ENCODE measurements at regions not wholly inside any gene's neighbourhood (a gene's known extent, or its start where the extent isn't known, plus 50 kb on each side); places are given as distances from the start of the nearest gene placed in this dataset.

DNA sequence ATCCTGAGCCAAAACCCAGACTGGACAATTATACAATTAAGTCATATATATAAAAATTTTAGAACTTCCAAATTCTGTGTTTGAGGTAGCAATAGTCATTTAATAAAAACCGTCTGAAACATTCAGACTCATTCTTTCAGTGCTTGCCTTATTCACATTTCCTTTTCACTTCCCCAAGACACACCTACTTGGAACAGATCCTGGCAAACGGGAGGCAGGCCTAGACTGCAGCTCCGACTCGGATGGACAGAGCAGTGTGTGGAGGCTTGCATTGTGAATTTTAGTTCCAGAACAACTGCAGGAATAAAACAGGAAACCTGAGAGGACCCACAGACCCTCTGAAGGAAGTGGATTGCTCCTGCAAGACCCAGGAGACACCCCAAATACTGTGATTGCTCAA is 341.4 kb downstream of the CNTN3 start:
- Histone ChIP-seq H3K4me1 (ENCODE audit: insufficient read depth, low read length) (no peaks in the 10 kb centered on the region), H3K27me3 (ENCODE audit: control insufficient read depth in 1 of 2, insufficient read depth in 2 of 2, low read length in 2 of 2) (no peaks in the 10 kb centered on the region), H3K9ac (ENCODE audit: low read length) (no peak overlapping the region), H3K4me3 (ENCODE audit: low read depth in 1 of 2, low read length in 2 of 2) (no peak overlapping the region), H3K27ac (ENCODE audit: low read depth, low read length) (no peak overlapping the region), H3K36me3 (ENCODE audit: insufficient read depth, low read length) (no peaks in the 10 kb centered on the region), H3K9me3 (ENCODE audit: low read length) (no peaks in the 10 kb centered on the region)

- Histone ChIP-seq H3K4me3 (ENCODE audit: low read depth in 1 of 2, low read length in 2 of 2) (no peak overlapping the region), H3K9ac (ENCODE audit: low read length) (no peak overlapping the region), H3K36me3 (ENCODE audit: insufficient read depth, low read length) (no peaks in the 10 kb centered on the region), H3K27ac (ENCODE audit: low read depth, low read length) (no peak overlapping the region), H3K4me1 (ENCODE audit: insufficient read depth, low read length) (no peaks in the 10 kb centered on the region), H3K9me3 (ENCODE audit: low read length) (no peaks in the 10 kb centered on the region), H3K27me3 (ENCODE audit: control insufficient read depth in 1 of 2, insufficient read depth in 2 of 2, low read length in 2 of 2) (no peaks in the 10 kb centered on the region)
These were observed 342.9 kb downstream of the CNTN3 start for GRCh38 chr3:74271541-74271940.

GRCh38 chr3:74269689-74270088 is 344.8 kb downstream of the CNTN3 start:
- no peak overlapping the region for H3K9ac ChIP-seq (ENCODE audit: low read length)
- H3K4me3 ChIP-seq (ENCODE audit: low read depth in 1 of 2, low read length in 2 of 2) = no peak overlapping the region
- H3K36me3 ChIP-seq (ENCODE audit: insufficient read depth, low read length) = no peaks in the 10 kb centered on the region
- no peaks in the 10 kb centered on the region for H3K27me3 ChIP-seq (ENCODE audit: control insufficient read depth in 1 of 2, insufficient read depth in 2 of 2, low read length in 2 of 2)
- H3K4me1 ChIP-seq (ENCODE audit: insufficient read depth, low read length) = no peaks in the 10 kb centered on the region
- no peaks in the 10 kb centered on the region for H3K9me3 ChIP-seq (ENCODE audit: low read length)
- H3K27ac ChIP-seq (ENCODE audit: low read depth, low read length) = no peak overlapping the region

GRCh38 chr3:74268753-74269152 is 345.7 kb downstream of the CNTN3 start:
- no peak overlapping the region for H3K9ac ChIP-seq (ENCODE audit: low read length)
- no peaks in the 10 kb centered on the region for H3K36me3 ChIP-seq (ENCODE audit: insufficient read depth, low read length)
- H3K27ac ChIP-seq (ENCODE audit: low read depth, low read length) = no peak overlapping the region
- no peaks in the 10 kb centered on the region for H3K4me1 ChIP-seq (ENCODE audit: insufficient read depth, low read length)
- H3K4me3 ChIP-seq (ENCODE audit: low read depth in 1 of 2, low read length in 2 of 2) = no peak overlapping the region
- no peaks in the 10 kb centered on the region for H3K27me3 ChIP-seq (ENCODE audit: control insufficient read depth in 1 of 2, insufficient read depth in 2 of 2, low read length in 2 of 2)
- H3K9me3 ChIP-seq (ENCODE audit: low read length) = no peaks in the 10 kb centered on the region

DNA sequence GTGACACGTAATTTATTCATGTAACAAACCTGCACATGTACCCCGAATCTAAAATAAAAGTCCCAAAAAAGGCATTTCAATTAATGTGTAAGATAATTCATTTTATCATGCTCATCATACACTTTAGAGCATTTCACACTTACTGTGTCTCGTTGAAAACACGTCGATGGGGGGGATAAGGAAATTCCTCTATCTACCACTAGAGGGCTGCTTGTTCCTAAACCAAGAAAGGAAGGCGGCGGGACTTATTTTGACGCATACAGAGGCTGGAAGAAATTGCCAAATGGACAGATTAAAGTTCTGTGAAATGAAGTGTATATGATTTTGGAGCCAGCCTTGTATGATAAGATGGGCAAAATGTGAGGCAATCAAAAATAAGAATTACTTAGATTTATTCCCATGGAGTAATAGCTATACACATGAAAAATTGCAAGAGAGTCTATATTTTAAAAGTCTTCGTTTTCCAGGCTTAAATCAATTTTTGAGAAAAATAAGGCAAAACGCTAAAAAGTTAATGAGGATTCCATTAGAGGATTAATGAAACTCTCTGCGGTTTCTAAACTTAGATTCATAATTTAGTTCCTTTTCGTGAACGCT is 346.8 kb downstream of the CNTN3 start:
- Histone ChIP-seq H3K27ac (ENCODE audit: low read depth, low read length) (no peak overlapping the region), H3K36me3 (ENCODE audit: insufficient read depth, low read length) (no peaks in the 10 kb centered on the region), H3K9ac (ENCODE audit: low read length) (no peak overlapping the region), H3K27me3 (ENCODE audit: control insufficient read depth in 1 of 2, insufficient read depth in 2 of 2, low read length in 2 of 2) (no peaks in the 10 kb centered on the region), H3K4me1 (ENCODE audit: insufficient read depth, low read length) (no peaks in the 10 kb centered on the region), H3K9me3 (ENCODE audit: low read length) (no peaks in the 10 kb centered on the region), H3K4me3 (ENCODE audit: low read depth in 1 of 2, low read length in 2 of 2) (no peak overlapping the region)

DNA sequence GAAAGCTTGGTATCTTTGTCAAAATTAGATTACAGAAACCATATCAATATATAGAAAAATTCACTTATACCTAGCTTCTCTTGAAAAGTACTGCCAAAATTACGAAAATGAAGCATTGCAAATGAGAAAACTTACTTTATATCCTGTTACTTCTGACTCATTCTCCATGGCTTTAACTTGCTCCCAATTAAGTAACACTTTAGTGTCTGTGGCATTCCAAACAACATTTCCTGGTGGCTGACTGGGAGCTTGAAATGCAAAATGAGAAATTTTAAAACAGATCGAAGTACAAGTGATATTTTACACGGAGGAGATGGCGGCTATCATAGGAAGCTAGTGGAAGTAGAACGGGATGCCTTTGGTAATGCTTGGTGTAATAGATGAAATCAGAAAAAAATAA is 347.3 kb downstream of the CNTN3 start:
- Histone ChIP-seq H3K36me3 (ENCODE audit: insufficient read depth, low read length) (no peaks in the 10 kb centered on the region), H3K4me3 (ENCODE audit: low read depth in 1 of 2, low read length in 2 of 2) (no peak overlapping the region), H3K27ac (ENCODE audit: low read depth, low read length) (no peak overlapping the region), H3K9ac (ENCODE audit: low read length) (no peak overlapping the region), H3K9me3 (ENCODE audit: low read length) (no peaks in the 10 kb centered on the region), H3K27me3 (ENCODE audit: control insufficient read depth in 1 of 2, insufficient read depth in 2 of 2, low read length in 2 of 2) (no peaks in the 10 kb centered on the region), H3K4me1 (ENCODE audit: insufficient read depth, low read length) (no peaks in the 10 kb centered on the region)

GRCh38 chr3:74265069-74265468 is 349.4 kb downstream of the CNTN3 start:
- no peak overlapping the region for H3K9ac ChIP-seq (ENCODE audit: low read length)
- H3K27ac ChIP-seq (ENCODE audit: low read depth, low read length) = no peak overlapping the region
- H3K4me3 ChIP-seq (ENCODE audit: low read depth in 1 of 2, low read length in 2 of 2) = no peak overlapping the region
- H3K36me3 ChIP-seq (ENCODE audit: insufficient read depth, low read length) = no peaks in the 10 kb centered on the region
- H3K4me1 ChIP-seq (ENCODE audit: insufficient read depth, low read length) = no peaks in the 10 kb centered on the region
- no peaks in the 10 kb centered on the region for H3K9me3 ChIP-seq (ENCODE audit: low read length)
- no peaks in the 10 kb centered on the region for H3K27me3 ChIP-seq (ENCODE audit: control insufficient read depth in 1 of 2, insufficient read depth in 2 of 2, low read length in 2 of 2)

DNA sequence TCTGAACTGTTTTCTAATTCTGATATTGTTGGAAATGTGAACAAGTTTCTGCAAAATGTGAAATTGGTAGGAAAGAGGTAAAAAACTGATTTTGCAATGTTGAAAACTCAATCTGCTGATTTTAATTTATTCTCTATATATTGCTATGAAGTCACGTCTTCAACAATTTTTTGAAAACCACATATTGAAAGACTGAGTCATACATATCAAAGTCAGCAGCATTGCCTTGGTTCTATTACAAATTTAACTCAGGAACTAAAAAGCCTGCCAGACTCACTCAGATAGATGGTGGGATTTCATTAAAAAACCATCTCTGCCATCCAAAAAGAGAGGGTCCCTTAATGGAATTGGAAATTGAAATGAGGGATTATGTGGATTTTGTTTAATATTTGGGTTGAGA is 351.4 kb downstream of the CNTN3 start:
- no peak overlapping the region for H3K9ac ChIP-seq (ENCODE audit: low read length)
- H3K4me1 ChIP-seq (ENCODE audit: insufficient read depth, low read length) = no peaks in the 10 kb centered on the region
- H3K4me3 ChIP-seq (ENCODE audit: low read depth in 1 of 2, low read length in 2 of 2) = no peak overlapping the region
- H3K27me3 ChIP-seq (ENCODE audit: control insufficient read depth in 1 of 2, insufficient read depth in 2 of 2, low read length in 2 of 2) = no peaks in the 10 kb centered on the region
- no peaks in the 10 kb centered on the region for H3K9me3 ChIP-seq (ENCODE audit: low read length)
- H3K27ac ChIP-seq (ENCODE audit: low read depth, low read length) = no peak overlapping the region
- H3K36me3 ChIP-seq (ENCODE audit: insufficient read depth, low read length) = no peaks in the 10 kb centered on the region

DNA sequence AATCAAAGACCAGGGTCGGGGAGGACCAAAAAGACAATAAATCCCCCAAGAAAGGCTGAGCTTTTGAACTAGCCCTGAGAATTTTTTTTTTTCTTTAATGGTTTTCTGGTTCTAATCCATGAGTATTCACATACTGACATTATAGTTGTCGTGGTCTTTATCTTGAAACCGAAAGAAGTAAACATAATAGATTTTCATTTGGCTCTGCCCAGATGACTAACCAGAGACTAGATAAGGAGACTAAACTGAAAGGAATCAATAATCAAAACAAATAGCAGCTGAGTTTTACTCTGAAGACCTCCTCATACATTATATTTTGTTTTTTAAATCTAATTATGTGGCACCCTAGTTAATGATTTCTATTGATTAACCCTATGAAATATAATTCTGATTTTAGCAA is 381.4 kb downstream of the CNTN3 start:
- Histone ChIP-seq H3K9me3 (ENCODE audit: low read length) (no peaks in the 10 kb centered on the region), H3K36me3 (ENCODE audit: insufficient read depth, low read length) (no peaks in the 10 kb centered on the region), H3K27ac (ENCODE audit: low read depth, low read length) (no peak overlapping the region), H3K4me3 (ENCODE audit: low read depth in 1 of 2, low read length in 2 of 2) (no peak overlapping the region), H3K27me3 (ENCODE audit: control insufficient read depth in 1 of 2, insufficient read depth in 2 of 2, low read length in 2 of 2) (no peaks in the 10 kb centered on the region), H3K9ac (ENCODE audit: low read length) (no peak overlapping the region), H3K4me1 (ENCODE audit: insufficient read depth, low read length) (no peaks in the 10 kb centered on the region)

DNA sequence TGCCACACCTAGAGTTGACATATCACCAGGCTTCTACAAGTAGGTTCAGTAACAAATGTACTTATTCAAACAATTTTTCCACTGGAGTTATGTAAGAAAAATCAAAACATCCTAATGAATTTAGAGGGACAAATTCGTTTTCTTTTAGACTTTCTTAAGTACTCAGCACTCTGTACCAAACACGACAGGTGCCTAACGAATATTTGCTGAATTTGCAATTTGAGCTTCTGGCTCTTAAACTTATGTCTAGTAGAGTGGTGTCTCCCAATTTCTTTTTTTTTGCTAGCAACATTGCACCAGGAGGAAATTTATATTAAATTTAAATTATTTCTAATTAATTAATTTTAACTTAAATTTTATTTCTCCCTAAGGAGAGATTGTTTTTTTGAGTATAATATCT is 397.0 kb downstream of the CNTN3 start:
- H3K9ac ChIP-seq (ENCODE audit: low read length) = no peak overlapping the region

GRCh38 chr3:74214286-74214685 is 400.2 kb downstream of the CNTN3 start:
- no peaks in the 10 kb centered on the region for H3K4me1 ChIP-seq (ENCODE audit: insufficient read depth, low read length)
- no peaks in the 10 kb centered on the region for H3K9me3 ChIP-seq (ENCODE audit: low read length)
- H3K27me3 ChIP-seq (ENCODE audit: control insufficient read depth in 1 of 2, insufficient read depth in 2 of 2, low read length in 2 of 2) = no peaks in the 10 kb centered on the region
- H3K4me3 ChIP-seq (ENCODE audit: low read depth in 1 of 2, low read length in 2 of 2) = no peak overlapping the region
- no peak overlapping the region for H3K9ac ChIP-seq (ENCODE audit: low read length)
- no peaks in the 10 kb centered on the region for H3K36me3 ChIP-seq (ENCODE audit: insufficient read depth, low read length)
- no peak overlapping the region for H3K27ac ChIP-seq (ENCODE audit: low read depth, low read length)

More for the DNA sequence above, 397.0 kb downstream of the CNTN3 start:
- Histone ChIP-seq H3K36me3 (ENCODE audit: insufficient read depth, low read length) (no peaks in the 10 kb centered on the region), H3K27me3 (ENCODE audit: control insufficient read depth in 1 of 2, insufficient read depth in 2 of 2, low read length in 2 of 2) (no peaks in the 10 kb centered on the region), H3K27ac (ENCODE audit: low read depth, low read length) (no peak overlapping the region), H3K9me3 (ENCODE audit: low read length) (no peaks in the 10 kb centered on the region), H3K4me1 (ENCODE audit: insufficient read depth, low read length) (no peaks in the 10 kb centered on the region), H3K4me3 (ENCODE audit: low read depth in 1 of 2, low read length in 2 of 2) (no peak overlapping the region)

GRCh38 chr3:74210739-74211138 is 403.7 kb downstream of the CNTN3 start:
- H3K4me1 ChIP-seq (ENCODE audit: insufficient read depth, low read length) = no peaks in the 10 kb centered on the region
- no peak overlapping the region for H3K4me3 ChIP-seq (ENCODE audit: low read depth in 1 of 2, low read length in 2 of 2)
- H3K27me3 ChIP-seq (ENCODE audit: control insufficient read depth in 1 of 2, insufficient read depth in 2 of 2, low read length in 2 of 2) = no peaks in the 10 kb centered on the region
- no peak overlapping the region for H3K9ac ChIP-seq (ENCODE audit: low read length)
- no peaks in the 10 kb centered on the region for H3K36me3 ChIP-seq (ENCODE audit: insufficient read depth, low read length)
- H3K27ac ChIP-seq (ENCODE audit: low read depth, low read length) = no peak overlapping the region
- H3K9me3 ChIP-seq (ENCODE audit: low read length) = no peaks in the 10 kb centered on the region
